OCI-LY7 (cell line): ENCODE measurements at regions not wholly inside any gene's neighbourhood (a gene's known extent, or its start where the extent isn't known, plus 50 kb on each side); places are given as distances from the start of the nearest gene placed in this dataset.

Source experiments
- EZH2phosphoT487 ChIP-seq: fragments of 200-600 bp; sonication (generic); IDR thresholded peaks from 2 replicates; pipeline ENCODE4 v1.6.1; 2018; ENCODE audit warnings: low read depth, borderline replicate concordance, mild to moderate bottlenecking, mixed run types, antibody characterized with exemption, low read length, moderate library complexity, mixed read lengths
- TF ChIP-seq, protein P1 (sequence below): fragments of 200-600 bp; sonication (generic); conservative IDR thresholded peaks from 2 replicates; pipeline ENCODE4 v1.5.1; 2014; ENCODE audit warnings: mild to moderate bottlenecking, antibody characterized with exemption, low read length, moderate library complexity, mixed read lengths

- no peak for TF ChIP-seq EZH2phosphoT487
- TF ChIP-seq, protein P1, sequence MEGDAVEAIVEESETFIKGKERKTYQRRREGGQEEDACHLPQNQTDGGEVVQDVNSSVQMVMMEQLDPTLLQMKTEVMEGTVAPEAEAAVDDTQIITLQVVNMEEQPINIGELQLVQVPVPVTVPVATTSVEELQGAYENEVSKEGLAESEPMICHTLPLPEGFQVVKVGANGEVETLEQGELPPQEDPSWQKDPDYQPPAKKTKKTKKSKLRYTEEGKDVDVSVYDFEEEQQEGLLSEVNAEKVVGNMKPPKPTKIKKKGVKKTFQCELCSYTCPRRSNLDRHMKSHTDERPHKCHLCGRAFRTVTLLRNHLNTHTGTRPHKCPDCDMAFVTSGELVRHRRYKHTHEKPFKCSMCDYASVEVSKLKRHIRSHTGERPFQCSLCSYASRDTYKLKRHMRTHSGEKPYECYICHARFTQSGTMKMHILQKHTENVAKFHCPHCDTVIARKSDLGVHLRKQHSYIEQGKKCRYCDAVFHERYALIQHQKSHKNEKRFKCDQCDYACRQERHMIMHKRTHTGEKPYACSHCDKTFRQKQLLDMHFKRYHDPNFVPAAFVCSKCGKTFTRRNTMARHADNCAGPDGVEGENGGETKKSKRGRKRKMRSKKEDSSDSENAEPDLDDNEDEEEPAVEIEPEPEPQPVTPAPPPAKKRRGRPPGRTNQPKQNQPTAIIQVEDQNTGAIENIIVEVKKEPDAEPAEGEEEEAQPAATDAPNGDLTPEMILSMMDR: no peak
Observed at GRCh38 chr7:155164316-155164715, 94.2 kb downstream of the HTR5A start.
